ENCODE measurements at regions not wholly inside any gene's neighbourhood (a gene's known extent, or its start where the extent isn't known, plus 50 kb on each side); places are given as distances from the start of the nearest gene placed in this dataset.

DNA sequence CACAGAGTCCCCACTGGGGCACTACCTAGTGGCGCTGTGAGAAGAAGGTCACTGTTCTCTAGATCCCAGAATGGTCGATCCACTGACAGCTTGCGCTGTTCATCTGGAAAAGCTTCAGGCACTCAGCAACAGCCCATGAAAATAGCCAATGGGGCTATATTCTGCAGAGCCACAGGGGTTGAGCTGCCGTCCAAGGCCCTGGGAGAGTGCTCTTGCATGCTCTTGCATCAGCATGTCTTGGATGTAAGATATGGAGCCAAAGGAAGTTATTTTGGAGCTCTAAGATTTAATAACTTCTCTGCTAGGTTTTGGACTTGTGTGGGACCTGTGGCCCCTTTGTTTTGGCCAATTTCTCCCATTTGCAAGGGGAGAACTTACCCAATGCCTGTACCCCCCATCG lies 164.7 kb upstream of the HNMT start:
- in situ Hi-C loops (cut with MboI; ENCODE audit: low pct_ligation_motif_present in 1 of 4, low pct_unique_long_range_greater_than_20kb in 1 of 4, low sequenced_read_pairs in 3 of 4) (no loop called here), intact Hi-C loops (cut with DNase I; ENCODE audit: low total_unique reads) (no loop called here)
- no peak overlapping the region for H3K4me3 ChIP-seq
- H3K36me3 ChIP-seq = no peaks in the 10 kb centered on the region
- no peak for DNase-seq
- 80 to 82% methylated on average over 1 to 5 of the region's 5 CpGs for WGBS, 2 donors (ENCODE audit: low coverage in 1 of 2)
- no peak for TF ChIP-seq POLR2A (IDR thresholded peaks at IDR 0.05)
- TF ChIP-seq, protein P1, sequence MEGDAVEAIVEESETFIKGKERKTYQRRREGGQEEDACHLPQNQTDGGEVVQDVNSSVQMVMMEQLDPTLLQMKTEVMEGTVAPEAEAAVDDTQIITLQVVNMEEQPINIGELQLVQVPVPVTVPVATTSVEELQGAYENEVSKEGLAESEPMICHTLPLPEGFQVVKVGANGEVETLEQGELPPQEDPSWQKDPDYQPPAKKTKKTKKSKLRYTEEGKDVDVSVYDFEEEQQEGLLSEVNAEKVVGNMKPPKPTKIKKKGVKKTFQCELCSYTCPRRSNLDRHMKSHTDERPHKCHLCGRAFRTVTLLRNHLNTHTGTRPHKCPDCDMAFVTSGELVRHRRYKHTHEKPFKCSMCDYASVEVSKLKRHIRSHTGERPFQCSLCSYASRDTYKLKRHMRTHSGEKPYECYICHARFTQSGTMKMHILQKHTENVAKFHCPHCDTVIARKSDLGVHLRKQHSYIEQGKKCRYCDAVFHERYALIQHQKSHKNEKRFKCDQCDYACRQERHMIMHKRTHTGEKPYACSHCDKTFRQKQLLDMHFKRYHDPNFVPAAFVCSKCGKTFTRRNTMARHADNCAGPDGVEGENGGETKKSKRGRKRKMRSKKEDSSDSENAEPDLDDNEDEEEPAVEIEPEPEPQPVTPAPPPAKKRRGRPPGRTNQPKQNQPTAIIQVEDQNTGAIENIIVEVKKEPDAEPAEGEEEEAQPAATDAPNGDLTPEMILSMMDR (IDR thresholded peaks at IDR 0.05) = no peak
- no peak for TF ChIP-seq EP300 (IDR thresholded peaks at IDR 0.05; ENCODE audit: low read depth)
- no peak for TF ChIP-seq POLR2AphosphoS5 (IDR thresholded peaks at IDR 0.05)
- no peak overlapping the region for H3K27ac ChIP-seq
- no peaks in the 10 kb centered on the region for H3K4me1 ChIP-seq
- H3K9me3 ChIP-seq = no peaks in the 10 kb centered on the region
- no peaks in the 10 kb centered on the region for H3K27me3 ChIP-seq

DNA sequence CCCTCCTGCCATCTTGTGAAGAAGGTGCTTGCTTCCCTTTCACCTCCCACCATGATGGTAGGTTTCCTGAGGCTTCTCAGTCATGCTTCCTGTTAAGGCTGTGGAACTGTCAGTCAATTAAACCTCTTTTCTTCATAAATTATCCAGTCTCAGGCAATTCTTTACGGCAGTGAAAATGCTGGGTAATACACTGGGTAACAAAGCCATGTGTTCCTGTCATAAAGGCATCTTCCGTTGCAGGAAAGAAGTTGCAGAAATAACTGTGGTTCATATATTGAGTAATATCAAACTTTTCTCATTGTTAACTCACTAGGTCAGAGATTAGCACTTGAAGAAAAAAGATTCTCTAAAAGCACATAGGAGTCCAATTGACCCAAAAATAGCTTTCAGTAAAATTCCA lies 163.9 kb upstream of the HNMT start:
- 76 to 86% methylated on average over 2 of the region's 2 CpGs for WGBS, 2 donors (ENCODE audit: low coverage in 1 of 2)
- H3K27ac ChIP-seq = no peak overlapping the region
- in situ Hi-C loops (cut with MboI; ENCODE audit: low pct_ligation_motif_present in 1 of 4, low pct_unique_long_range_greater_than_20kb in 1 of 4, low sequenced_read_pairs in 3 of 4) = no loop called here
- H3K9me3 ChIP-seq = no peaks in the 10 kb centered on the region
- H3K4me1 ChIP-seq = no peaks in the 10 kb centered on the region
- TF ChIP-seq, protein P1 (IDR thresholded peaks at IDR 0.05) = no peak
- TF ChIP-seq POLR2AphosphoS5 (IDR thresholded peaks at IDR 0.05) (no peak), EP300 (IDR thresholded peaks at IDR 0.05; ENCODE audit: low read depth) (no peak), POLR2A (IDR thresholded peaks at IDR 0.05) (no peak)
- intact Hi-C loops (cut with DNase I; ENCODE audit: low total_unique reads) = no loop called here
- H3K27me3 ChIP-seq = no peaks in the 10 kb centered on the region
- no peak overlapping the region for H3K4me3 ChIP-seq
- no peaks in the 10 kb centered on the region for H3K36me3 ChIP-seq
- DNase-seq = no peak

DNA sequence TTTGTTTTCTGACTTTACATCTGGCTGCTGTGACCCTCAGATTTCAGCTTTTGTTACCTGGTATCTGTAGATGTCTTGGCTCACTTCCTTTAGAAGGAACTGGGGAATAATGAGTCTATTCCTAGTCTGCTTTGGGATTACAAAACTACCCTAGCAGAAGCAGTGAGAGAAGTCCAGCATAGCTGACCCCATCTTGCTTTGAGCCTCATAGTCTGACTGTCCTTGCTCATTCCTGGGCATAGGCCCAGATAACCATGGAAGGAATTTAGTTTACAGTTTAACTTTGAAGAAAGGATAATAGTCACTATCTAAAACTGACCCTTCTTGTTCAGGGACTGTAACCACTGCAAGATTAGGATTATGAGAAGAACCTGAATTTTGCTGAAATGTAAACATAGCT lies 163.0 kb upstream of the HNMT start:
- H3K9me3 ChIP-seq = no peaks in the 10 kb centered on the region
- no peak overlapping the region for H3K4me3 ChIP-seq
- no peak overlapping the region for H3K27ac ChIP-seq
- H3K4me1 ChIP-seq = no peaks in the 10 kb centered on the region
- no peaks in the 10 kb centered on the region for H3K36me3 ChIP-seq
- intact Hi-C loops (cut with DNase I; ENCODE audit: low total_unique reads) (no loop called here), in situ Hi-C loops (cut with MboI; ENCODE audit: low pct_ligation_motif_present in 1 of 4, low pct_unique_long_range_greater_than_20kb in 1 of 4, low sequenced_read_pairs in 3 of 4) (no loop called here)
- TF ChIP-seq POLR2A (IDR thresholded peaks at IDR 0.05) = no peak
- TF ChIP-seq EP300 (IDR thresholded peaks at IDR 0.05; ENCODE audit: low read depth) = no peak
- TF ChIP-seq, protein P1 (IDR thresholded peaks at IDR 0.05) = no peak
- no peak for TF ChIP-seq POLR2AphosphoS5 (IDR thresholded peaks at IDR 0.05)
- no peak for DNase-seq
- no peaks in the 10 kb centered on the region for H3K27me3 ChIP-seq

DNA sequence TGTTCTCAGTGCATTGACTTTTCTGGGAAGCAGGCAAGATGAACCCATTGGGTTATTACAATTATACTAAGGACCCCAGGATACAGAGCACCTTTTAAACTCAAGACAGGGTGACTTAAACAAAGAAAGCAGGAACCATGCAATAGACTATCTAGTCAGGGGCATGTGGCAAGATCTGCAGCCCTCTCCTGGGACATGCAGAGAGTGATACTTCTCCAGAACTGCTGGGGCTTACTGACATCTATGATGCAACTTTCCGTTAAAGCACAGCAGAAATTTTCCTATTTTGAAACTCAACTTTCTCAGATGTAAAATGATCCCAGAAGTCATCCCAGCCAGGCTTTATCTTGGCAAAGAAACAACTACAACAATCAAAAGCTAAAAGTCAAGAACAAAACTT lies 162.2 kb upstream of the HNMT start:
- Histone ChIP-seq H3K27me3 (no peaks in the 10 kb centered on the region), H3K4me1 (no peaks in the 10 kb centered on the region), H3K9me3 (no peaks in the 10 kb centered on the region), H3K27ac (no peak overlapping the region), H3K36me3 (no peaks in the 10 kb centered on the region), H3K4me3 (no peak overlapping the region)
- intact Hi-C loops (cut with DNase I; ENCODE audit: low total_unique reads) (no loop called here), in situ Hi-C loops (cut with MboI; ENCODE audit: low pct_ligation_motif_present in 1 of 4, low pct_unique_long_range_greater_than_20kb in 1 of 4, low sequenced_read_pairs in 3 of 4) (no loop called here)
- no peak for DNase-seq
- 89% methylated on average over 1 of the region's 1 CpG; no CpG with 5 or more reads in 1 of the 2 donors for WGBS, 2 donors (ENCODE audit: low coverage in 1 of 2)
- TF ChIP-seq POLR2AphosphoS5 (IDR thresholded peaks at IDR 0.05) = no peak
- TF ChIP-seq POLR2A (IDR thresholded peaks at IDR 0.05) = no peak
- TF ChIP-seq, protein P1 (IDR thresholded peaks at IDR 0.05) = no peak
- no peak for TF ChIP-seq EP300 (IDR thresholded peaks at IDR 0.05; ENCODE audit: low read depth)
